GM21390 (cell line): ENCODE measurements at regions not wholly inside any gene's neighbourhood (a gene's known extent, or its start where the extent isn't known, plus 50 kb on each side); places are given as distances from the start of the nearest gene placed in this dataset.
"Not testable (repeated sequence)": the region's sequence is repeated elsewhere in the genome, so short reads cannot be mapped to it uniquely, and the experiment has no call there.

Experiments used
- ATAC-seq: cut with Tn5 transposase; IDR thresholded peaks from one replicate; pipeline ENCODE4 v1.9.1; 2021; ENCODE audit not compliant: unreplicated experiment

- ATAC-seq: no peak
Measured at GRCh38 chr6:56840467-56841380, 114.2 kb upstream of the BEND6 start.

GRCh38 chr6:56839533-56840183, 115.2 kb upstream of the BEND6 start:
- no peak for ATAC-seq

GRCh38 chr6:56838965-56839364, 115.9 kb upstream of the BEND6 start:
- ATAC-seq: no peak

- ATAC-seq: no peak
Measured at GRCh38 chr6:56838016-56838555, 116.8 kb upstream of the BEND6 start.

GRCh38 chr6:56837322-56837894, 117.5 kb upstream of the BEND6 start:
- no peak for ATAC-seq

GRCh38 chr6:56835612-56836011, 119.3 kb upstream of the BEND6 start:
- no peak for ATAC-seq

- ATAC-seq: no peak
Measured at GRCh38 chr6:56833873-56834272, 121.0 kb upstream of the BEND6 start.

- no peak for ATAC-seq
Measured at GRCh38 chr6:56833127-56833791, 121.6 kb upstream of the BEND6 start.

- ATAC-seq: no peak
Measured at GRCh38 chr6:56832225-56832624, 122.7 kb upstream of the BEND6 start.

- no peak for ATAC-seq
Measured at GRCh38 chr6:56831334-56831733, 123.6 kb upstream of the BEND6 start.

GRCh38 chr6:56827908-56828649, 126.8 kb upstream of the BEND6 start:
- ATAC-seq: no peak

GRCh38 chr6:56824431-56824830, 130.5 kb upstream of the BEND6 start:
- not testable (repeated sequence) for ATAC-seq

GRCh38 chr6:56821005-56821432, 133.9 kb upstream of the BEND6 start:
- no peak for ATAC-seq

GRCh38 chr6:56820060-56820459, 134.8 kb upstream of the BEND6 start:
- ATAC-seq: no peak

GRCh38 chr6:56819604-56820003, 135.3 kb upstream of the BEND6 start:
- ATAC-seq: no peak

- ATAC-seq: no peak
Measured at GRCh38 chr6:56816370-56816769, 138.5 kb upstream of the BEND6 start.

- no peak for ATAC-seq
Measured at GRCh38 chr6:56815436-56815835, 139.5 kb upstream of the BEND6 start.

- peak; percentile 13 for ATAC-seq
Measured at GRCh38 chr6:56814802-56815201, 140.1 kb upstream of the BEND6 start.

GRCh38 chr6:56814308-56814707, 140.6 kb upstream of the BEND6 start:
- peak; percentile 70 for ATAC-seq

- not testable (repeated sequence) for ATAC-seq
Measured at GRCh38 chr6:56812851-56813250, 142.1 kb upstream of the BEND6 start.
